ENCODE measurements at regions not wholly inside any gene's neighbourhood (a gene's known extent, or its start where the extent isn't known, plus 50 kb on each side); places are given as distances from the start of the nearest gene placed in this dataset.

- Histone ChIP-seq H3K9ac (ENCODE audit: low read length) (no peak overlapping the region), H3K4me1 (ENCODE audit: insufficient read depth, low read length) (no peaks in the 10 kb centered on the region), H3K9me3 (ENCODE audit: insufficient read depth, low read depth, low read length) (no peaks in the 10 kb centered on the region), H3K4me2 (ENCODE audit: low read length) (no peak overlapping the region), H2AFZ (ENCODE audit: low read depth, low read length) (no peak overlapping the region), H4K20me1 (ENCODE audit: insufficient read depth, low read length) (no peaks in the 10 kb centered on the region), H3K27me3 (ENCODE audit: insufficient read depth, low read length) (no peaks in the 10 kb centered on the region), H3K4me3 (ENCODE audit: insufficient read depth, low read depth, low read length) (no peak overlapping the region), H3K36me3 (ENCODE audit: insufficient read depth, low read length) (no peaks in the 10 kb centered on the region), H3K79me2 (ENCODE audit: insufficient read depth, low read length) (no peaks in the 10 kb centered on the region), H3K27ac (ENCODE audit: low read depth, low read length) (no peak overlapping the region)
- Mint-ChIP-seq H3K4me1 (ENCODE audit: low read depth, unreplicated experiment) (no peaks in the 10 kb centered on the region), H3K36me3 (ENCODE audit: low read depth, unreplicated experiment) (no peaks in the 10 kb centered on the region), H3K4me3 (ENCODE audit: unreplicated experiment) (no peak overlapping the region), H3K9me3 (ENCODE audit: unreplicated experiment) (peaks cover 7% of the 10 kb centered on the region), H3K27ac (ENCODE audit: unreplicated experiment) (no peak overlapping the region), H3K27me3 (ENCODE audit: low read depth, unreplicated experiment) (no peaks in the 10 kb centered on the region)
- FAIRE-seq, result no peak
- DNase-seq (ENCODE audit: low read depth), result no peak
- TF ChIP-seq EZH2 (IDR thresholded peaks at IDR 0.05; ENCODE audit: insufficient read depth, low read length) (no peak), CTCF (IDR thresholded peaks at IDR 0.05; ENCODE audit: insufficient read depth, low read depth, low read length) (no peak)
These were observed 1170.2 kb downstream of the OTOL1 start for GRCh38 chr3:162666835-162667234.

- no peaks in the 10 kb centered on the region for H3K9me3 ChIP-seq (ENCODE audit: insufficient read depth, low read depth, low read length)
- H3K4me1 Mint-ChIP-seq (ENCODE audit: low read depth, unreplicated experiment), result no peaks in the 10 kb centered on the region
- no peaks in the 10 kb centered on the region for H3K4me1 ChIP-seq (ENCODE audit: insufficient read depth, low read length)
- no peak overlapping the region for H2AFZ ChIP-seq (ENCODE audit: low read depth, low read length)
- no peak overlapping the region for H3K9ac ChIP-seq (ENCODE audit: low read length)
- no peak for DNase-seq (ENCODE audit: low read depth)
- peaks cover 7% of the 10 kb centered on the region for H3K9me3 Mint-ChIP-seq (ENCODE audit: unreplicated experiment)
- H3K4me3 Mint-ChIP-seq (ENCODE audit: unreplicated experiment), result no peak overlapping the region
- TF ChIP-seq EZH2 (IDR thresholded peaks at IDR 0.05; ENCODE audit: insufficient read depth, low read length), result no peak
- TF ChIP-seq CTCF (IDR thresholded peaks at IDR 0.05; ENCODE audit: insufficient read depth, low read depth, low read length), result no peak
- H3K27me3 ChIP-seq (ENCODE audit: insufficient read depth, low read length), result no peaks in the 10 kb centered on the region
- H3K4me3 ChIP-seq (ENCODE audit: insufficient read depth, low read depth, low read length), result no peak overlapping the region
- H3K36me3 ChIP-seq (ENCODE audit: insufficient read depth, low read length), result no peaks in the 10 kb centered on the region
- H3K79me2 ChIP-seq (ENCODE audit: insufficient read depth, low read length), result no peaks in the 10 kb centered on the region
- H3K27me3 Mint-ChIP-seq (ENCODE audit: low read depth, unreplicated experiment), result no peaks in the 10 kb centered on the region
- no peak for FAIRE-seq
- no peak overlapping the region for H3K4me2 ChIP-seq (ENCODE audit: low read length)
- H3K36me3 Mint-ChIP-seq (ENCODE audit: low read depth, unreplicated experiment), result no peaks in the 10 kb centered on the region
- H4K20me1 ChIP-seq (ENCODE audit: insufficient read depth, low read length), result no peaks in the 10 kb centered on the region
- H3K27ac ChIP-seq (ENCODE audit: low read depth, low read length), result no peak overlapping the region
- H3K27ac Mint-ChIP-seq (ENCODE audit: unreplicated experiment), result no peak overlapping the region
These were observed 1173.6 kb downstream of the OTOL1 start for GRCh38 chr3:162670181-162670580.

GRCh38 chr3:162677475-162677874, 1180.9 kb downstream of the OTOL1 start:
- Mint-ChIP-seq H3K9me3 (ENCODE audit: unreplicated experiment) (no peaks in the 10 kb centered on the region), H3K27me3 (ENCODE audit: low read depth, unreplicated experiment) (no peaks in the 10 kb centered on the region), H3K36me3 (ENCODE audit: low read depth, unreplicated experiment) (no peaks in the 10 kb centered on the region), H3K4me1 (ENCODE audit: low read depth, unreplicated experiment) (no peaks in the 10 kb centered on the region), H3K4me3 (ENCODE audit: unreplicated experiment) (no peak overlapping the region), H3K27ac (ENCODE audit: unreplicated experiment) (no peak overlapping the region)
- no peak overlapping the region for H2AFZ ChIP-seq (ENCODE audit: low read depth, low read length)
- no peak for TF ChIP-seq EZH2 (IDR thresholded peaks at IDR 0.05; ENCODE audit: insufficient read depth, low read length)
- TF ChIP-seq CTCF (IDR thresholded peaks at IDR 0.05; ENCODE audit: insufficient read depth, low read depth, low read length), result no peak
- no peaks in the 10 kb centered on the region for H3K79me2 ChIP-seq (ENCODE audit: insufficient read depth, low read length)
- no peaks in the 10 kb centered on the region for H3K27me3 ChIP-seq (ENCODE audit: insufficient read depth, low read length)
- H3K9me3 ChIP-seq (ENCODE audit: insufficient read depth, low read depth, low read length), result no peaks in the 10 kb centered on the region
- no peaks in the 10 kb centered on the region for H3K4me1 ChIP-seq (ENCODE audit: insufficient read depth, low read length)
- no peak overlapping the region for H3K27ac ChIP-seq (ENCODE audit: low read depth, low read length)
- DNase-seq (ENCODE audit: low read depth) (no peak), FAIRE-seq (no peak)
- no peaks in the 10 kb centered on the region for H3K36me3 ChIP-seq (ENCODE audit: insufficient read depth, low read length)
- no peaks in the 10 kb centered on the region for H4K20me1 ChIP-seq (ENCODE audit: insufficient read depth, low read length)
- H3K9ac ChIP-seq (ENCODE audit: low read length), result no peak overlapping the region
- H3K4me2 ChIP-seq (ENCODE audit: low read length), result no peak overlapping the region
- no peak overlapping the region for H3K4me3 ChIP-seq (ENCODE audit: insufficient read depth, low read depth, low read length)
